ENCODE measurements at regions not wholly inside any gene's neighbourhood (a gene's known extent, or its start where the extent isn't known, plus 50 kb on each side); places are given as distances from the start of the nearest gene placed in this dataset.

DNA sequence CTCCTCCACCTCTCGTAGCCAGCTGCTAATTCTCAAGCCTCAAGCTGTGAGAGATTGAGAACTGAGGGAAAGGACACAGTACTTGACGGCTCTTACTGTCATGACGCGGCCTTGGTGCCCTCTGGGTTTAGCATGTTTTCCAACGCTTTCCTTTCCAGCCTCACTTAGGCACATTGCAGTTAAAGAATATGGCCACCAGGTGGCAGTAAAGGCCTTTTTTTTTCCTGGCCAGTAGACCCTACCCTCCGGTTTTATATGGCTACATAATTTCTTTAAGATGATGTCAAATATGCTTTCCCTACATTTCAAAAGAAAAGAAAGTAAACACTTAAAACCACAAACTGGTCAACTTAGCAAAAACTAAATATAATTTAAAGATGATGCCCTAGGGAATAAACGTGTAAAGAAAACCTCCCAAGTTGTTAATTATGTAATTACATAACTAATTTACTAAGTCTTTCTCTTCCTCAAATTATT lies 56.8 kb upstream of the PRDX6 start:
- peak in 3 of 4 donors; percentile 68 to 73 (median 68) for DNase-seq (ENCODE audit: low read depth in 4 of 4, low spot score in 2 of 4)

DNA sequence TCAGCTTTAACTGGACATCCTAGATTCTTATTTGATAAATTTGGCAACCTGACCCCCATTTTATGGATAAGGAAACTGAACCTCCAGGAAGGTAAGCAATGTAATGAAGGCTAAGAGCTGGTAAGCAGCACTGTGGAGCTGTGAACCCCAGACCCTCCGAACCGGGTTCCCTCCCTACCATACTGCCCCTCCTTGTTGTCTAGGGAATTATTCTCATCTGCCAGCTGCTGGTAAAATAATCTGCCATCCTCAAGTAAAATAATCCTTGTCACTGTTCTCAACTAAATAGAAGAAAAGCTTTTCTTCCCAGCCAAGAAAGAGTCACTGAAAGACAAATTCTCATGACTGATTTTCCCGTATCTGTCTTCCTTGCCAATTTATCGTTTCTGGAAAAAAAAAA lies 55.8 kb upstream of the PRDX6 start:
- no peak for DNase-seq (ENCODE audit: low read depth in 4 of 4, low spot score in 2 of 4)

DNA sequence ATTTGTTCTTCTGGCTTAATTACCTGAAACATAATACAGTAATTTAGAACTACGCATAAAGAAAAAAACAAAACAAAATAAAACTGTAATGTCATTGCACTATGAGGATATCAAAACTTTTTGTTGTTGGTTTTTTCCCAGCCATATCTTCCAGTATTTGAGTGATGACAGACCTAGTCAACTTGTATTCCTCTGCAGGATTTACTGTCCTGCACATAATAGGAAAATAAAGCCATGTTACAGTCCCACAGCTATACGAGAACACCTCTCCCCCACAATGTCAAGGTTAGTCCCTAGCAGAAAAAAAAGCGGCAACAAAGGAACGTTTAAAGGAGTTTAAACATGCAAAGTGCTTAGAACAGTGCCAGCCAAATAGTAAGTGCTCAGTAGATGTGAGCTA lies 55.3 kb upstream of the PRDX6 start:
- no peak for DNase-seq (ENCODE audit: low read depth in 4 of 4, low spot score in 2 of 4)

DNA sequence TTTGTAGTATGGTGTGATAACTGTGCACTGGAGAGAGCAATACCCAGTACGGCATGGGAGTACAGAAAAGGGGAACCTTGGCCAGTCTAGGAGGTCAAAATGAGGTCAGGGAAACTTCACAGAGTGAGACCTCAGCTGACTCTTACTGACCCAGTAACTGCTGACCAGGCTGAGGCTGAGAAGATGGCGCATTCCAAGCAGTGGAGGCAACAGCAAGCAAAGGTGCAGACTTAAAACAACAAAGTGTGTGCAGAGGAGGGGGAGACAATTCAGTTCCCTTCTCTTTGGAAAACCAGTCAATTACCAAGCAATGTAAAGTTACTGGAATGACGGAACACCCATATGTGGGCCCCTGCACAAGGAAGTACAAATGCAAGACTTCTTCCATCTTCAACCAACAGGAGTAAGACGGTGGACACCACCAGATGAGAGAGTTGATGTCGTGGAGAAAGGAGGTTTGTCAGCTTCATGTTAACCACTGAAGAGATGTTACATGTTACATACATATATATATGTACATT lies 54.6 kb upstream of the PRDX6 start:
- DNase-seq (ENCODE audit: low read depth in 4 of 4, low spot score in 2 of 4): no peak

DNA sequence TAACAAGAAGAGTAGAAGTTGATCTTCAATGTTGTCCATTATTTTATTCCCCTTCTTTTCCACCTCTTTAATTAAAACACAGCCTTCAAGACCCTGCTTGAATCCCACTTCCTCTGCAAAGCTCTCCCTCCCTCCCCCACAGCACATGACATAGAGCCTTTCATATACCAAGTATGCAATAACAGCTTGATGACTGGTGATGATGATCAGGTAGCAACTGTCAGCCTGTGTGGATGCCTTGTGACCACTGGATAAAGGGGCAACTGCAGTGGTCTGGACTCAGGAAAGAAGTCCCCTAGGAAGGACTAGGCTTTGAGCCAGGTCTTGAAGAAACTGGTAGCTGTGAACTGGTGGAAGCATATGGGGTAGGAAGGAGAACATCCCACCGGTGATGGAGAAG lies 53.8 kb upstream of the PRDX6 start:
- DNase-seq (ENCODE audit: low read depth in 4 of 4, low spot score in 2 of 4): no peak

DNA sequence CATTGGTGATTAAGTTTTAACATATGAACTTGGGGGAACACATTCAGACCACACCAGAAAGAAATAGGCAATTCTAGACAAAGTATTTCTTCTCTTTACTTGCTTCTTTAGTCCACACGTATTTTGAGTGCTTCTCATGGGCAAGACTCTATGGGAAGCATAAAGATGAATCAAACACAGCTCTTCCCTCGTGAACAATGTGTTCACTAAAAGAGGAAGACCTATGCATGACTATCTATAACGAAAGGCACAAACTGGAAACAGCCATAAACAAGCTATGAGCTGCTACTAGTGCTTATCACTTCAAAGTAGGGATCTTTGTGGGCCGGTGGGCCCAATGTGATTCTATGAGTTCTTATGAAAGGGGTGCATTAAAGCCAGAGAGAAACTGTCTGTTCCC lies 53.0 kb upstream of the PRDX6 start:
- DNase-seq (ENCODE audit: low read depth in 4 of 4, low spot score in 2 of 4): no peak

DNA sequence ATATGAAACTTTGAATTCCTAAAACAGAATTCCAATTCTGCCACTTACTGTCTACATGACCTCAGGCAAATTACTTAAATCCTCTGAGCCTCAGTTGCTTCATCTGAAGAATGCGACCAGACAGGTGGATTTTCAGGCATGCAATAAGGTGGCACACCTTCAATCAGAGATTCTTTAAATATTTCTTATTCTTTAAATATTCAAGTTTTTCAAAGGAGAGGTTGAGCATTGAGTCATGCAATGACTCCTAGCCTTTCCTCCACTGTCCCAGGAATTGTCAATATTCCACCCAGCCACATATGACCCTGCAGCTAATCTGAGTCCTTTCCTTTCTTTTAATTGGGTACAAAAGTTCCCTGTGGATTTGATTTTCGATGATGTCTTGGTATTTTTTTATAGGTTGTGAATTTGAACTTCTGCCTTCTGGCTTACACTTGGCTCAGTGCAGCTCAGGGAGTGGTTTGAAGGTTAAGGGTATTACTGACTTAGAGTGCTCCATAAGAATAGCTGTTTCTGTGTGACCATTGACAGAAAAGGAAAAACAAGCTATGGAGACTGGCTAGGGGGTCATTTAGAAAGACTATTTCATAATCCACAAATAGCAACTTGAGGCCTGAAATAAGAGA lies 52.2 kb upstream of the PRDX6 start:
- no peak for DNase-seq (ENCODE audit: low read depth in 4 of 4, low spot score in 2 of 4)

DNA sequence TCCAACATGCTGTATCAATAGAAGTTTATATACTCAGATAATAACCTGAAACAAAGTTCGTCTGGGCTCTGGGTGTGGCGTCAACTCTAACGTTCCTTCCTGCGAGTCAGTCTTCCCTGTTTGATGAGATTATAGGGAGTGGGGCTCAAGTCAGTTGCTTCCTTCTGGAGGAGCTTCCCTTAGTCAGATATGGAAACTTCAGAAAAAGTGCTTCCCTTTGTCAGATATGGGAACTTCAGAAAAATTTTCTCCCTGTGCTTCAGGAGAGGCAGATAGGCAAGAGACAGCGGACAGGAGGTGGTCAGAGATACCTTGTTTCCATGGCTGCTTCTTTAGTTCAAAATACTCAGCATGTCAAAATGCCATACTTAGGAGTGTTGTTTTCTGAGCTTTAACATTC lies 51.1 kb upstream of the PRDX6 start:
- DNase-seq (ENCODE audit: low read depth in 4 of 4, low spot score in 2 of 4): no peak

DNA sequence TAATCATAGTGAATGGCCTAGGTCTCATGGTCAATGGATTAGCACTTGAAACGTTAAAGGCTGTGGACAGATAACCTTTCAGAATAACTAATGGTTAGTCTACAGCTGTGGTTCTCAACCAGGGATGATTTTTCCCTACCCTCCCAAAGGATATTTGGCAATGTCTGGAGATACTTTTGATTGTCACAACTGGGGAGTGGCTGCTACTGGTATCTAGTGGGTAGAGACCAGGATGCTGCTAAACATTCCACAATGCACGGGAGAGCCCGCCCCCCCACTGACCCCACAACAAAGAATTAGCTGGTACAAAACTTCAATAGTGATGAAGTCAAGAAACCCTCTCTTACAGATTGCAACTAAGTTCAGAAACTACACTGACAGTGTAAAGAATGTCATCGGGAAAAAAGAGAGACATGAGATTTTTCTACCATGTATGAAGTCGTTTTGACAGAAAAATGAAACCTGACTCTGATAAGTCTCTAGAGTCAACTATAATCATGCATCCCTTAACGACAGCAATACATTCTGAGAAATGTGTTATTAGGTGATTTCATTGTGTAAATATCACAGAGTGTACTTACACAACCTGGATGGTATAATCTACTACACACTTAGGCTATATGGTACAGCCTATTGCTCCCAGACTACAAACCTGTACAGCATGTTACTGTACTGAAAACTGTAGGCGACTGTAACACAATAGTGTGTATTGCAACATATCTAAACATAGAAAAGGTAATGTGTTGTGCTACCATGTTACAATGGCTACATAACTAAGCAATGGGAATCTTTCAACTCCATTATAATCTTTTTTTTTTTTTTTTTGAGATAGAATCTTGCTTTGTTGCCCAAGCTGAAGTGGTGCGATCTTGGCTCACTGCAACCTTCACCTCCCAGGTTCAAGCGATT lies 49.7 kb upstream of the PRDX6 start:
- no peak for DNase-seq (ENCODE audit: low read depth in 4 of 4, low spot score in 2 of 4)
